Breast epithelium (tissue), 4 donors: ENCODE measurements at regions not wholly inside any gene's neighbourhood (a gene's known extent, or its start where the extent isn't known, plus 50 kb on each side); places are given as distances from the start of the nearest gene placed in this dataset.
A peak's percentile ranks its signal among the peaks of the same experiment; 100 is the strongest.

Source experiments
- DNase-seq, 2 donors: peaks; one replicate each; pipeline ENCODE4 v3.0.0-alpha.2; 2019; ENCODE audit warnings: low spot score in 2 of 2
- H3K27ac ChIP-seq, 2 donors: fragments of 200-600 bp; sonication (generic) in 1 of 2; one replicate each; pipeline ENCODE4 v1.5.1; 2016 to 2019; ENCODE audit warnings: mild to moderate bottlenecking in 1 of 2
- H3K27me3 ChIP-seq, 2 donors: fragments of 200-600 bp; sonication (generic) in 1 of 2; one replicate each; pipeline versions ENCODE4 v1.5.1 to v1.6.0; 2017 to 2019; ENCODE audit warnings: control low read depth in 1 of 2, mild to moderate bottlenecking in 1 of 2
- H3K36me3 ChIP-seq: fragments of 200-600 bp; one replicate; pipeline ENCODE4 v1.5.1; 2019
- H3K4me1 ChIP-seq, 2 donors: fragments of 200-600 bp; sonication (generic); one replicate each; pipeline ENCODE4 v1.5.1; 2016 to 2019; ENCODE audit warnings: control low read depth in 1 of 2
- H3K4me3 ChIP-seq, 3 donors: fragments of 200-600 bp; sonication (generic); 1 replicate in 2 of 3; 2 replicates in 1 of 3; pipeline ENCODE4 v1.5.1; 2016 to 2019; ENCODE audit warnings: mild to moderate bottlenecking in 3 of 3, moderate library complexity in 2 of 3
- H3K9me3 ChIP-seq, 2 donors: fragments of 200-600 bp; sonication (generic) in 1 of 2; one replicate each; pipeline ENCODE4 v1.5.1; 2016 to 2019; ENCODE audit warnings: control low read depth in 1 of 2
- POLR2A ChIP-seq: fragments of 450-650 bp; IDR thresholded peaks from one replicate; pipeline ENCODE4 v1.6.1; 2016; ENCODE audit warnings: antibody characterized with exemption, mild to moderate bottlenecking, moderate library complexity
- POLR2AphosphoS5 ChIP-seq, 3 donors: sonication (generic); formaldehyde crosslinking; IDR thresholded peaks; one replicate each; pipeline ENCODE4 v1.6.1; 2017; ENCODE audit warnings: antibody characterized with exemption in 3 of 3
- intact Hi-C: fragments of 100-400 bp; cut with DNase I; formaldehyde crosslinking; loops from one replicate; pipeline ENCODE4 v1.15.1; 2023; ENCODE audit warnings: low total_unique reads
- TF ChIP-seq, protein P1 (sequence below), 3 donors: fragments of 450-650 bp; IDR thresholded peaks; one replicate each; pipeline ENCODE4 v1.5.1; 2016 to 2017; ENCODE audit warnings: antibody characterized with exemption in 3 of 3, mild to moderate bottlenecking in 3 of 3, moderate library complexity in 3 of 3

DNA sequence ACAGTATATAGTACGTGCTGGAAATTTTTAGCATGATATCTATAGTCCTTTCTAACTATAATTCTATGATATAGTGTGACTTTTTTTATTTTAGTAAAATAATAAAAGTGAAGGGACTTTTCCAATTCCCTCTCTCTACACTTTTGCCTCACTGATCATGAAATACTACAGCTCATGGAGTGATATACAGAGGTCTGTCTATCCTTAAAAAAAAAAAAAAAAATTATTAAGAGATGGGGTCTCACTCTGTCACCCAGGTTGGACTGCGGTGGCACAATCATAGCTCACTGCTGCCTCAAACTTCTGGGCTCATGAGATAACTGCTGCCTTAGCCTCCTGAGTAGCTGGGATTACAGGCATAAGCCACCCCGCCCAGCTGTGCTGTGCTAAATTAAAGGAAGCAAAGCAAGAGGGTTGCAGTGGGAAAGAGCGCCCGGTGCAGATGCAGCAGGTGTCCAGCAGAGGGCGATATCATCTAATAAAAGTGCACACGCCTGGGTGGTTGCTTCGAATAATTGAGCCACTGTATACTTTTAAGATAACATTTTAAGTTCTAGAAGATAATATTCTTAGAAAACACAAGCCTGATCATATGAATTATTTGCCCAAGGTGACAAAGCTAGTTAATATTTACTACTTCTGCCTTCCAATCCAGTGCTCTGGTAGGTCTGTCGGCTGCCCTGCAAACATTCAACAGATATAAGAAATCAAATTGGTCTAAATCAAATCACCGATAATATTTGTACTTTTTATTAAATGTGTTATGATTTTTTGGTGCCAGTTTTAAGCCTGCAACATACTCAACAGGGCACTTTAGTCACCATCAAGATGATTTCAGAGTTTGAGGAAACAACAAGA is 94.9 kb upstream of the NT5E start:
- peak; percentile 48 to 64 for DNase-seq
- TF ChIP-seq POLR2AphosphoS5 (IDR thresholded peaks at IDR 0.05) (no peak), POLR2A (no peak)
- TF ChIP-seq, protein P1, sequence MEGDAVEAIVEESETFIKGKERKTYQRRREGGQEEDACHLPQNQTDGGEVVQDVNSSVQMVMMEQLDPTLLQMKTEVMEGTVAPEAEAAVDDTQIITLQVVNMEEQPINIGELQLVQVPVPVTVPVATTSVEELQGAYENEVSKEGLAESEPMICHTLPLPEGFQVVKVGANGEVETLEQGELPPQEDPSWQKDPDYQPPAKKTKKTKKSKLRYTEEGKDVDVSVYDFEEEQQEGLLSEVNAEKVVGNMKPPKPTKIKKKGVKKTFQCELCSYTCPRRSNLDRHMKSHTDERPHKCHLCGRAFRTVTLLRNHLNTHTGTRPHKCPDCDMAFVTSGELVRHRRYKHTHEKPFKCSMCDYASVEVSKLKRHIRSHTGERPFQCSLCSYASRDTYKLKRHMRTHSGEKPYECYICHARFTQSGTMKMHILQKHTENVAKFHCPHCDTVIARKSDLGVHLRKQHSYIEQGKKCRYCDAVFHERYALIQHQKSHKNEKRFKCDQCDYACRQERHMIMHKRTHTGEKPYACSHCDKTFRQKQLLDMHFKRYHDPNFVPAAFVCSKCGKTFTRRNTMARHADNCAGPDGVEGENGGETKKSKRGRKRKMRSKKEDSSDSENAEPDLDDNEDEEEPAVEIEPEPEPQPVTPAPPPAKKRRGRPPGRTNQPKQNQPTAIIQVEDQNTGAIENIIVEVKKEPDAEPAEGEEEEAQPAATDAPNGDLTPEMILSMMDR (IDR thresholded peaks at IDR 0.05): peak; percentile 87 to 95 (median 94)
- Histone ChIP-seq H3K4me1 (no peaks in the 10 kb centered on the region), H3K27ac (no peak overlapping the region), H3K9me3 (no peaks in the 10 kb centered on the region), H3K36me3 (no peaks in the 10 kb centered on the region), H3K4me3 (no peak overlapping the region), H3K27me3 (no peaks in the 10 kb centered on the region)
- intact Hi-C loops: no loop called here

DNA sequence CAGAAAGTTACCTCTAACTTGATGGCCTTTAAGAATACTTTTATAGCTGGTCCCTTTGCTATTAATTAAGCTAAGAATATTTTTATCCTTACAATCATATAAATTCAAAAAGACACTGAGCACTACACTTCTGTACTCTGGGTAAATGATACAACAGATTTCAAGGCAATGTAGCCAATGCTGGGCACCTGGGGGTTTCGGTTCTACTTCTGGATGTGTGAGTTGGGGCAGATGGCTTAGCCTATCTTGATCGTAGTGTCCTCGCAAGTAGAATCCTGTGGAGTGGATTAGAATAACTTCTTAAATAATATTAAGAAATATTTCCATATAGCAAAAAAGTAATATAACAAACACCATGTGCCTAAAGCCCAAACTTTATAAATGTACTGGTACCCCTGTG is 96.9 kb upstream of the NT5E start:
- Histone ChIP-seq H3K4me3 (no peak overlapping the region), H3K9me3 (no peaks in the 10 kb centered on the region), H3K27me3 (no peaks in the 10 kb centered on the region), H3K27ac (no peak overlapping the region), H3K36me3 (no peaks in the 10 kb centered on the region), H3K4me1 (no peaks in the 10 kb centered on the region)
- DNase-seq: no peak
- TF ChIP-seq POLR2AphosphoS5 (IDR thresholded peaks at IDR 0.05) (no peak), POLR2A (no peak)
- TF ChIP-seq, protein P1 (IDR thresholded peaks at IDR 0.05): no peak
- intact Hi-C loops: no loop called here

DNA sequence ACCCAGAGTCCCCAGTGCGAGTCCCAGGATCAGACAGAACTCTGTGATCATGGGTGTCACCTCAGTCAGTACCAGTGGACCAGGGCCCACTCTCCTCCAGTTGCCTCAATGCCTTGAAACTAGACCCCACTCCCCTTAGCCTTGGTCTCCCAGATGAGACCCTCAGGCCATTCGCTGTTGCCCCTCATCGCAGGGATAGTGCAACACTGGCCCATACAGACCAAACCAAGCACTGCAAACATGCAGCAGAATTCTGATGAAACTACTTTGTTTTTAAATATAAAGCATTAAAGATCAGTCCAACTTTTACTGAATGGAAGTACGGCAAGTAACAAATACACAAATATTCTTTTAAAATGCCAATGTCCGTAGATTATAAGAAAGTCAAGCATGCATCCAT is 101.2 kb upstream of the NT5E start:
- H3K36me3 ChIP-seq: no peaks in the 10 kb centered on the region
- H3K9me3 ChIP-seq: no peaks in the 10 kb centered on the region
- TF ChIP-seq POLR2AphosphoS5 (IDR thresholded peaks at IDR 0.05) (no peak), POLR2A (no peak)
- TF ChIP-seq, protein P1 (IDR thresholded peaks at IDR 0.05): no peak
- H3K27me3 ChIP-seq: no peaks in the 10 kb centered on the region
- no peak overlapping the region for H3K27ac ChIP-seq
- no peak for DNase-seq
- intact Hi-C loops: no loop called here
- no peak overlapping the region for H3K4me3 ChIP-seq
- H3K4me1 ChIP-seq: no peaks in the 10 kb centered on the region

GRCh38 chr6:85347812-85348211 is 102.1 kb upstream of the NT5E start:
- Histone ChIP-seq H3K27me3 (no peaks in the 10 kb centered on the region), H3K27ac (no peak overlapping the region), H3K36me3 (no peaks in the 10 kb centered on the region), H3K4me1 (no peaks in the 10 kb centered on the region), H3K4me3 (no peak overlapping the region), H3K9me3 (no peaks in the 10 kb centered on the region)
- DNase-seq: no peak
- intact Hi-C loops: no loop called here
- TF ChIP-seq POLR2A (no peak), POLR2AphosphoS5 (IDR thresholded peaks at IDR 0.05) (no peak)
- TF ChIP-seq, protein P1 (IDR thresholded peaks at IDR 0.05): no peak

GRCh38 chr6:85346196-85346595 is 103.7 kb upstream of the NT5E start:
- Histone ChIP-seq H3K4me3 (no peak overlapping the region), H3K4me1 (no peaks in the 10 kb centered on the region), H3K27ac (no peak overlapping the region), H3K36me3 (no peaks in the 10 kb centered on the region), H3K9me3 (no peaks in the 10 kb centered on the region), H3K27me3 (no peaks in the 10 kb centered on the region)
- intact Hi-C loops: no loop called here
- TF ChIP-seq POLR2AphosphoS5 (IDR thresholded peaks at IDR 0.05) (no peak), POLR2A (no peak)
- TF ChIP-seq, protein P1 (IDR thresholded peaks at IDR 0.05): no peak
- no peak for DNase-seq
